ENCODE measurements at regions not wholly inside any gene's neighbourhood (a gene's known extent, or its start where the extent isn't known, plus 50 kb on each side); places are given as distances from the start of the nearest gene placed in this dataset.

DNA sequence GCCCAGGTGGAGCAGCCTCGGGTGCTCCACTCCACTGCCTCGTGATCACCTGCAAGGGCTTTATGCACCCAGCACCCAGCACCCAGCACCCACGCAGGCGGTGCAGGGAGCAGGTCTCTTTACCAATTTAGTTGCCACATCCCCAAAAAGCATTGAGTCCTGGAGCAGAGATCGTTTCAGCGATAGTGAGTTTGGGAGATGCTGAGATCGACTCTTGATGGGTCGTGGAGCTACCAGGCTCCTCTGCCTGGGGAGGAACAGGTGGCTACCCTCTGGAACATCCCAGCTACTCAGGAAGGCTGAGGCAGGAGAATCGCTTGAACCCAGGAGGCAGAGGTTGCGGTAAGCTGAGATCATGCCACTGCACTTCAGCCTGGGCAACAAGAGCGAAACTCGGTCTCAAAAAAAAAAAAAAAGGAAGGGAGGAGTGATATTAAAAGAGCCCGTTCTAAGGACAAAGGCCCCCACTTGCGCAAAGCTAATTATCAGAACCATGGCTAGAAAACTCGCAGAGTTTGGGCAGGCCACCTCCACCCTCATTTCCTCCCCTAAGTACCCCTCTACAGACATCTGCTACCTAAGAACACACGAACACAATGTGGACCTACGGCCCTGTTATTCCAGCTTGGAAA lies 106.5 kb upstream of the SLC45A1 start:
- no peak for TF ChIP-seq EZH2phosphoT487 (IDR thresholded peaks at IDR 0.05; ENCODE audit: borderline replicate concordance, low read length)
- TF ChIP-seq, protein P1, sequence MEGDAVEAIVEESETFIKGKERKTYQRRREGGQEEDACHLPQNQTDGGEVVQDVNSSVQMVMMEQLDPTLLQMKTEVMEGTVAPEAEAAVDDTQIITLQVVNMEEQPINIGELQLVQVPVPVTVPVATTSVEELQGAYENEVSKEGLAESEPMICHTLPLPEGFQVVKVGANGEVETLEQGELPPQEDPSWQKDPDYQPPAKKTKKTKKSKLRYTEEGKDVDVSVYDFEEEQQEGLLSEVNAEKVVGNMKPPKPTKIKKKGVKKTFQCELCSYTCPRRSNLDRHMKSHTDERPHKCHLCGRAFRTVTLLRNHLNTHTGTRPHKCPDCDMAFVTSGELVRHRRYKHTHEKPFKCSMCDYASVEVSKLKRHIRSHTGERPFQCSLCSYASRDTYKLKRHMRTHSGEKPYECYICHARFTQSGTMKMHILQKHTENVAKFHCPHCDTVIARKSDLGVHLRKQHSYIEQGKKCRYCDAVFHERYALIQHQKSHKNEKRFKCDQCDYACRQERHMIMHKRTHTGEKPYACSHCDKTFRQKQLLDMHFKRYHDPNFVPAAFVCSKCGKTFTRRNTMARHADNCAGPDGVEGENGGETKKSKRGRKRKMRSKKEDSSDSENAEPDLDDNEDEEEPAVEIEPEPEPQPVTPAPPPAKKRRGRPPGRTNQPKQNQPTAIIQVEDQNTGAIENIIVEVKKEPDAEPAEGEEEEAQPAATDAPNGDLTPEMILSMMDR (conservative IDR thresholded peaks at IDR 0.05; ENCODE audit: low read depth, low read length) = no peak
